ENCODE measurements at regions not wholly inside any gene's neighbourhood (a gene's known extent, or its start where the extent isn't known, plus 50 kb on each side); places are given as distances from the start of the nearest gene placed in this dataset.

- TF ChIP-seq CTCF (IDR thresholded peaks at IDR 0.05) (no peak), POLR2A (IDR thresholded peaks at IDR 0.05) (no peak)
Observed at GRCh38 chr13:106722620-106723019, 154.7 kb upstream of the ARGLU1 start.

Data from thyroid gland (tissue), 4 donors.